D341Med (cell line): ENCODE measurements at regions not wholly inside any gene's neighbourhood (a gene's known extent, or its start where the extent isn't known, plus 50 kb on each side); places are given as distances from the start of the nearest gene placed in this dataset.

Source experiments
- DNase-seq: peaks from one replicate; pipeline ENCODE4 v3.0.0; 2012; ENCODE audit warnings: low spot score

DNA sequence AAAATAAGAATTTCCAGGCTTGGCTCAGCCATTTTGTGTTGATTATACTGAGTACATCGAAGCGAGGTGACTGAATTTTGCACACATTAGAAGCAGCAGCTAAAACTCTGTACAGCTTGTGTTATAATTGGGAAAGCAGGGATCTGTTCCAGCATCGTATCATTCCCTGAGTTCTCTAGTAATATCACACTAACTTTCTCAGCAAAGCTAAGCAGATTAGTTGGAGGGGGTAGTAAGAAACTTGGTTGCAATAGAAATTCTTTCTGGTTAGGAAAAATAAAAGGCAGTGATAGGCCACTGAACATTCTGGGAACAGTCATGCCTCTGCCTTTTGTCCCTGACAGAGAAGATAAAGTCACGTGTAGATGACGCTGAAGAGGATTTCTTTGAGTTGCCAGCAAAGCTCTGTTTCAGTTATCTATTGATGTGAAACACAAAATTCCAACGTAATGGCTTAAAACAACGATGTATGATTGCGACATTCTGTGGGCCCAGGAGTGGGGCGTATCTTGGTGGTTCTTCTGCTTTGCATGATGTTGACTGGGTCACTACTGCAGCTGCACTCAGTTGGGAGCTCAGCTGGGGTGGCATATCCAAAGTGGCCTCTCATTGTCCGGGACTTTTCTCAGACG lies 202.1 kb upstream of the MEX3C start:
- DNase-seq, result no peak

DNA sequence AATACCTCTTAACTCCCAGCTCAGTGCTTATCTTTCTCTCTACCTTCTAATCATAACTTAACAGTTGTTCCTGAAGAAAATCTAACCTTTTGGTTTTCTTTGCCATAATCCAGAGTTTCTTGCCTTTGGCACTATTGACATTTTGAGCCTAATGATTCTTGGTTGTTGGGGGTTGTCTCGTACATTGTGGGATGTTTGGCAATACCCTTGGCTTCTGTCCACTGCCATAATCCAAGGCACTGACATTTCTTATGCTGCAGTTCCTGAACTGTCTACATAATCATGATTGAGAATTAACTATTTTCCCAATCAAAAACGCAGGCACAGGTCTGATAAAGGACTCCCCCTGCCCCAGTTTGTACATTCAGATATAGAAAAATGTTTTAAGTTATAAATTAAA lies 203.2 kb upstream of the MEX3C start:
- no peak for DNase-seq

DNA sequence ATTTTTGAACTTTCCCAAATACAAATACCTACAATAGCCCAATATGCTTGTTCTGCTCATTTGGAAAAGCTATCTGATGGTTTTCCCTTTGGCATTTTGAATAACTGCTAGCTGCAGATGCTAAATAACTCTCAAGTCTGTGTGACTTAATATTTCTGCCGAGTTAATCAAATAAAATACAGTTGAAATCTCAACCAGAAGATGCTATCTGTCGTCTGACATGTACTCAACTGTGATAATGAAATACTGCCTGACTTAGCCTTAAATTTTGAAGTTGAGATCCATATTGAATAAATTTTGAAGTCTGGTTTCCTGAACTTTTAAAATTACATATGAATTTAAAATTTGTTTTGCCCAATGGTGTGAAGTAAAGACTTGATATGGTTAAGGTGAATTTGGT lies 204.4 kb upstream of the MEX3C start:
- DNase-seq, result no peak

DNA sequence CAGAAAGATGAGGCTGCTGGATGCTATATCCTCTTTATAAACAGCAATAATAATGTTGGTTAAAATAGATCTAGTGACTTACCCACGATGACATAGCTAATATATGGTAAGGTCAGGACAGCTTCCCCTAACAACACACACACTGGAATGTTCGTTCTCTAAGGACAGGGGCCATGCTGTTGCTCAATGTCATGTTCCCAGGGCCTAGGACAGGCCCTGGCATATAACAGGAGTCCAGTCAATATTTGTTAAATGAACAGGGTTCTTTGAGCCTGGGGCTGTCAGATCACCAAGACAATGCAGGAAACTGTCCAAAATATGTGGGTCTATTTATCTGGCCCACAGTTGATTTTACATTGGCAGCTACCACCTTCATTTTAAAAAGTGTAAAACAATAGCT lies 207.1 kb upstream of the MEX3C start:
- DNase-seq, result no peak

DNA sequence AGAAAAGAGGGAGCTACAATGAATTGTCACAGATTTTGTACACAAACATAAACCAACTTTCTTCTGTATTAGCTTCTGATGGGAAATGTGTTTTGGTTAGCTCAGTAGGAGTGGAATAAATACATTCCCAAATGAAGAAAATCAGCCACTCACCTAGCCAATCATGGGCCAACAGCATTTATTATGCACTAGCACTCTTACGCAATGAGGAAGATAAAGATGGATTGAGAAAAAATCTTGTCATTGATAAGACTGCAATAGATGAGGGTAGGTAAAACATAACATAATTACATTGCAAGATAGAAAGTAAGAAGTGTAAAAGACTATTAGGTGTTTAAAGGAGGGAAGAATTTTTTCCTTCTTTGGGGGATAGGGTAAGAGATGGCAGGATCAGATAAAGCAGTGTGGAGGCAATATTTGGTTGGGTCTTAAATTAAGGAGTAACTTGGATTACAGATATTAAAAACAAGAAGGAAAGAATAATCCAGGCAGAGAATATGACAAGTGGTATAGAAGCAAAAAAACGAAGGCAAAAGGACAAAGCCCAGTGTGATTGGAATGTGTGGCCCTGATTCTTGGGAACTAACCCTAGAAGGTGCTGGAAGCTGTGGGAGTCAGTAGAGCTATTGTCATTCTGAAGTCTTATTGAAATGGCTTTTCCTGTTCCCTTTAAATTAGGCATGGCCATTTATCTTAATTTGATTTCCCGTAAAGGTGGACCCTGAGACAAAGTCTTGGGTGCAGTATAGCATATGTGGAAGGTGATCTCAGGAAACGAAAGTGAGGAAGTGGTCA lies 208.4 kb upstream of the MEX3C start:
- no peak for DNase-seq

DNA sequence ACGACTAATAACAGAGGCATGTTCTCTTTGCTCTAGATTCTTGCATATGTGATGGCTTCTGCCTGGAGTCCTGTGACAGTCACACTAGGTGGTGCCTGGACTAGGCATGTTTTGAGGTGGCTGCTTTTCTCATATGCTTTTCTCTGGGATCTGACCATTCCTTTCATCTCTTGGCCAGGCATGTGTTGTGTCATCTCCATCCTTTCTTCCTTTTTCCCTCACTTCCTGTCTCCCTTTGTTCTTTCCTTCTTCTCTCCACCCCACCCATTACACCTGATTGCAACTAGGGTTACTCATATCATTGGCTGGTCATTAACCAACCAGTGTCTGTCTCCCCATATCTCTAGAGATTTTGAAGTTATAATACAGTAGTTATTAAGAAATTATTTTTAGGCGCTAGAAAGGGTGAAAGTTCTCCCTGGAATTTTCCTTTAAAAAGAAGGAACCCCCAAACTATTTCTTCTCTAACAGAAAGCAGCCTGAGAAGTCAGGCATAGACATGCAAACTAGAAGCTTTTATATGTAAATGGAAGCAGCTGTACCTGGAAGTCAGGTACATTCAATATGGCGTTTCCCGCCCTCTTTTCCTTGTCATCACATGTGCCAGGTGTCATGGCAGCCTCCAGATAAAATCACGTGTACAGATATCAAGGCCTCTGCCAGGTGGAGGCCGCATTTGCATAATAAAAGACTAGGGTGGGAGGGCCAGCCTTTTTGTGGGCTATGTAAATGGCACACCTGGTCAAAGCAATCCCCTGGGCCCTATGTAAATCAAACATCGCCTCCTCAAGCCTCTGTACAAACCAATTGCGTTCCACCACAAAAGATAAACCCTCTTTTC lies 220.4 kb upstream of the MEX3C start:
- no peak for DNase-seq

DNA sequence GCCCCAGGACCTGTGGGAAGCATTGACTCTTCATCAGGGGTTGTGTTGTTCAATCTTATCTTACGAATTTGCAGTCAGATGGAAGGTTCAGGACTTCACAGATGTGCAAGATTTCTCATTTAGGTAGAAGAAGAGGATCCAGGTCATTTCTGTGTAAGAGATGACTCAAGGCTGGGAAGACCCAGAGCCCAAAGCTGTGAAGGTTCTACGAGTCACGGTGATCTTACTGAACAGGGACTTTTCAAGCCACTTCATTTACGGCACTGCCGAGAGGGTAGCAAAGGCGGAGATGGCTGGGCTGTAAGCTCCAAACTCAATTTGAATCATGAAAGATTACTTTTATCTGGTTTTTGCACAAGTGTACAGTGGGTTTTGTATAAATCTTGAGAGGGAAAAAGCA lies 228.0 kb upstream of the MEX3C start:
- DNase-seq, result no peak

DNA sequence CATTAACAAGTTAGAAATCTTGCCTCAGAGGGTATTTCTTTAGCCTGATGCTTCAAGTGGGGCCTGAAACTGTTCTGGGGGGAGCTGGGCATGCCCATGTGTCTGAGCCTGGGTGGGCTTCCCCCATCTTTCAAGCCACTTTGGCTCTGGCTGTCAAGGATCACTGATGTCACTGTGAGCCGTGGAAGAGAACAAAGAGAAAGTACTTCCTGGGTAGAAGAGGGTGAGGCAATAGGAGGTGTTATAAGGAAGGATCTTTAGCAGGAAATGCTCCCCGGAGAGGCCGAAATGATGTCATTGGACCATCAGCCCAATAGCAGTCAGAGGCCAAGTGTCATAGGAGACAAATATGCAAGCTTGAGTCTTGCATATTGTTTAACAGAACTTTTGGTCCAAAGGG lies 228.4 kb upstream of the MEX3C start:
- no peak for DNase-seq

DNA sequence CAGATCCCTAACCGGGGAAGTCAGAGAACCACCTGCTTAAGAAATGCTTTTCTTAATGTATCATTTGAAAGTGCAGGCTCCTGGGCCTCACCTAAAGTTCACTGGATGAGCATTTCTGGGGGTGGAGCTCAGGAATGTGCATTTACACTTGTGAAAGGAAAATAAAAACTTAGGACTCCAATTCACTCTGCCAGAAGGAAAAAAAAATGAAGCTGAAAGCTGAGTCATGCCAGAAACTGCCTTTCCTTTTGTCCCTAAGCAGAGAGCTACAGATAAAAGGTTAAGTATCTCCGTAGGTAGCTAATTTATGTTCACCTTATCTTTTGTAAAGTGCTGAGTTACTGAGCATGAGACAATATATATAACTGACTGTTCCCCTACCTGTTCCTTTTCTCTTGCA lies 229.5 kb upstream of the MEX3C start:
- no peak for DNase-seq

DNA sequence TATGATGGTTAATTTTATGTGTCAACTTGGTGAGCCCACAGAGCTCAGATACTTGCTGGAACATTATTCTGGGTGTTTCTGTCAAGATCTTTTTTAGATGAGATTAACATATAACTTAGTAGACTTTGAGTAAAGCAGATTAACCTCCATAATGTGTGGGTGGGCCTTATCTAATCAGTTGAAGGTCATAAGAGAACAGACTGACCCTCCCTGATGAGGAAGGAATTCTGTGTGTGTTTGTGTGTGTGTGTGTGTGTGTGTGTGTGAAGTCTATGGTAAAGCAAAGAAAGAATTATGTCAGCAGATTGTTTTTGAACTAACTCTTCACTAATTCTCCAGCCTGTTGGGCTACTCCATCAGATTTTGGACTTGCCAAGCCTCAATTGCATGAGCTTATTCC lies 232.2 kb upstream of the MEX3C start:
- no peak for DNase-seq

DNA sequence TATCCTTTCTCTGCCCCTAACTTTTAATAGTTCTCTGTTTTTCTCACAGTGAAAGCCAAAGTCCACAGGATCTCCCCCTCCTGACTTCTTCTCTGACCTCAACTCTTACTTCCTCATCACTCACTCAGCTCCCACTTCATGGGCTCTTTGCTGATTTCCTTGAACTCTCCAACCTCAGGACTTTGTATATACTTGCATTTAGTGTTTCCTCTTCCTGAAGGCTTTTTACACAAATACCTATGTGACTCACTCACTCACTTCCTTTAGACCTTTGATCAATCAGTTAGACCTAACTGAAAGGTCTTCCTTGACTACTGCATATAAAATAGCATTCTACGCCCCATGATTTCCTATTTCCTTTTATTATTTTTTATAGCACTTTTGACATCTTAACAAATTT lies 233.1 kb upstream of the MEX3C start:
- DNase-seq, result no peak

DNA sequence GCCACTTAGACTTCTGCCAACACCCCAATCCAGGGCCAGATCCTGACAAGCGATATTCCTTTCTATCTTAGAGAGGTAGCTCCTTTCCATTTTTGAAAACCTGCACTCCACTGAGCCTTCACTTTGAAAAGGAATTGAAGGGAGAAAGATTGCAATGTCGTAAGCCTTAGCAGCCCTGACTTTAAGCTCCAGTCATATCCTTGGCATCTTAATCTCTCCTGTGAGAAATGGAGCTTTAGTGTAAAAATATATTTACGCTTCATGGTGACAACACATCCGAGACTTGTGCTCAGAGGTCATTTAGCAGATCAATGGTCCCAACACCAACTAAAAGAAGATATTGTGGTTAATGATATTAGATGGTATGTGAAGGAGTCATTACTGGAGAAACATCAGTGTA lies 235.8 kb upstream of the MEX3C start:
- no peak for DNase-seq

DNA sequence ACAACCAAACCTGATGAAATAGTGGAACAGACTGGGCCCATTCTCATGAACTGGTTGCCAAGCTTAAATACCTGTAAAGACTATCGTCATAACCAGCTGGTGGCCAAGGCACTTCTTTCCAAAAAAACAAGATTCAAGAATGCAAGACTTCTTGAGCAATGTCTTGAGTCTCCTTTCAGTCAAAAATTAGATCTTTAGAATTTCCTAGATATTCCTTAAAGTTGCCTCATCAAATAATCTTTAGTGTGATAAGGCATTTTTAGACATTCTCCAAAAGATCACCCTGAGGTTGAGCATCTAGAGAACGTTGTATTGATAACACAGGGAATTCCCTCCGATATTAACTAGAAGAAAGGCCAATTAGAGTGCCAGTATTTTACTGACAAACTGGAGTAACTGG lies 236.4 kb upstream of the MEX3C start:
- DNase-seq, result no peak

DNA sequence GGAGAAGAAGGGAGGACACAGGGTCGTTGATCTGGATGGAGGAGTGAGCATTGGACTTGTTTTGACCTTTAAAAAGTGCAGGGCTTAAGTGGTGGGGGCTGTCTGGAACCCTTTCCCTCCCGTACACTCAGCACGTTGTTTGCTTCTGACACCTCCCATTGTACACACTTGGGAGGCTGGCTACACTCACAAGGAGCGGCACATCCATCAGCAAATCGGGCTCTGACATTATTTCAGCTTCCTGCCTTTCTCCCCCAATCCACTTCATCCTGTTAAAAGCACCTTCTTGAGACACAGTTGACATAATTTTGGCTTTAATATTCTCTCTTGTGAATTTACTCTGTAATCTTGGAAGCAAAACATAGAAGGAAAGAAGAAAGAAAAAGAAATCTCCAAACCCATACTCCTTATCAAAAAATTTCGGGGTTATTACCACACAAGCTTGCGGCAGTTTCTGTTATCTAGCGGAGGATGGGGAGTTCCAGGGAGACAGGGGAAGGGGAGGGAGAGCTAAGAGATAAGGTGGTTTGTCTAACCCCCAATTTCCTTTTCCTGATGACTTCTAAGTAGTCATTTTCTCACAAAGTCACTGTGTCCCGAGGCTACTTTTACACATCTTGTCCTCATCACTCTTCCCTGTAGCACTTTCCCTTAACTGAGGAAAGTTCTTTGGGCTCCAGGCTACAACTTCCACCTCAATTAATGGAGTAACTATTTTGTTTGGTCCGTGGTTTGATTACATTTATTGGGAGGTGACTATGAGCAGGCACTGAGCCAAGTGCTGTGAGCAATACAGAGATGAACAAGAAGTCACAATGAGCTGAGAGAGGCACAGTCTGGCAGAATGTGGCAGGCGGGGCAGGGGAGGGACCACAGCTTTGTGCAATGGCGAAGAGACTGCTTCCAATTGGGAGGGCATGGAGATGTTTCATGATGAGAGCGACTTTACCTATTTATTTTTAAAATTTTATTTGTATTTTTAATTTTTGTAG lies 240.1 kb upstream of the MEX3C start:
- DNase-seq, result no peak

DNA sequence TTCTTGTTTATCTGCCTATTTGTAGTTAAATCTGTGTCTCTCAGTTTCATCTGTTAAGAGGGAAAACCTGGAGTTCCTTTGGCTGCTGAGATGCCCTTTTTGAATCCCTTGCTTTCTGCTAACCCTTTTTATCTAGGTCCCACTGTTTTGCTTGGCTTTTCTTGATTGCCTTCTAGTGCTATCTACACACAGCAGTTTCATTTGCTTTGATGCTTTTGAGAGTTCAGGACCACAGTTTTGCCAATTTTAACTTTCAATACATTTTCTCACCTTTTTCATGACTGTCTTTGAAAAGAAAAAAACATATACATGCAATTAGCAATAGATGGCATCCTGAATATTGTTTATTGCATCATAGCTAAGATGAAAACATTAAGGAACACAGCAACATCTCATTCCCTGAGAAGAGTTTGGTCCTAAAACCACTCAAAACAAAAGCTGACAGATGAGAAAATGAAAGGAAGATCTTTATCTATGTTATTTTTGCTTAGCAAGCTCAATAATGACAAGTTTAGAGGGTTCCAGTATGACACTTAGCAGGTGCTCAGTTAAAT lies 241.4 kb upstream of the MEX3C start:
- no peak for DNase-seq

DNA sequence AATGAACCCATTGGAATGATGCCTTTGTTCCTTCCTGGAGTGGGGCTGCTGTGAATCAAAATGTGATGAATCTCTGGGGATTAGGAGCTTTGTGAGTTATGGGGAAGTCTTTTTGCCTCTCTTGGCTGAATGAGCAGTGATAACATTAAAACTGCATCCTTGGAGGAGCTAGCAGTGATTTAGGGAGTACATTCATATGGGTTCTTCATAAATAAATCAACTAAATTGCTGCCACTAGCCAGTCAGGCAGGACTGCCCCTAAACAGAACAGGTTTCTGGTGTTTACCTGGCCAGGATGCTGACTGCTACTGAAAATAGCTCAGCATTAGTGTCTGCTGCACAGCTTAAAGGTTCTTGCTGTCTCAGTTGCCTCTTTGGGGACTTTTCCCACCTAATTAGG lies 244.5 kb upstream of the MEX3C start:
- no peak for DNase-seq

DNA sequence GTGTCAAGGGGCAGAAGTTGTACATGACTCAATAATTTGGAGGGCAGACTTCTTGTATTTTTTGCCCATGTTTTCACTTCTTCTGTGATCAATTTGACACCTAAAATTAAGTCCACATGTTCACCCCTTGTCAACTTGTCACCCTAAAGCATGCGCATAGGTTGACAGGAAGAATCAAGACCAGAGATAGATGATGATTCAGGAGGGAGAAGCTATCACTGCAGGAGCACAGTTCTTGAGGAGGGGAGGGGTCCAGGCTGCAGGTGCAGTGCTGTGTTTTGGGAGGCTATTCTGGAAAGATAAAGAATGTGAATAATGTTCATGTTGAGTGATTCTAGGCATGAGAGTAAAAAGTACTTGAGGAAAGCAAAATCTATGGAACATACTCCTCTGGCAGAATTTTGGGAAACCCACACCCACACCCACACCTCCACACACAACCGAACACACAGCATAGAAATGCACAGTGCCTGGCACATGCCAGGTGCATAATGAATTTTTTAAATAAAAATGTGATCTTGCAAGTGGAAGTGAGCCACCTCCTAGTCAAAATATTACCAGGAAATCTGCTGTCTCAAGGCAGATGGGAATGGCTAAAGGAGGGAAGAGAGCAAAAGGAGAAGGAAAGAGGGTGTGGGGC lies 249.2 kb upstream of the MEX3C start:
- no peak for DNase-seq

DNA sequence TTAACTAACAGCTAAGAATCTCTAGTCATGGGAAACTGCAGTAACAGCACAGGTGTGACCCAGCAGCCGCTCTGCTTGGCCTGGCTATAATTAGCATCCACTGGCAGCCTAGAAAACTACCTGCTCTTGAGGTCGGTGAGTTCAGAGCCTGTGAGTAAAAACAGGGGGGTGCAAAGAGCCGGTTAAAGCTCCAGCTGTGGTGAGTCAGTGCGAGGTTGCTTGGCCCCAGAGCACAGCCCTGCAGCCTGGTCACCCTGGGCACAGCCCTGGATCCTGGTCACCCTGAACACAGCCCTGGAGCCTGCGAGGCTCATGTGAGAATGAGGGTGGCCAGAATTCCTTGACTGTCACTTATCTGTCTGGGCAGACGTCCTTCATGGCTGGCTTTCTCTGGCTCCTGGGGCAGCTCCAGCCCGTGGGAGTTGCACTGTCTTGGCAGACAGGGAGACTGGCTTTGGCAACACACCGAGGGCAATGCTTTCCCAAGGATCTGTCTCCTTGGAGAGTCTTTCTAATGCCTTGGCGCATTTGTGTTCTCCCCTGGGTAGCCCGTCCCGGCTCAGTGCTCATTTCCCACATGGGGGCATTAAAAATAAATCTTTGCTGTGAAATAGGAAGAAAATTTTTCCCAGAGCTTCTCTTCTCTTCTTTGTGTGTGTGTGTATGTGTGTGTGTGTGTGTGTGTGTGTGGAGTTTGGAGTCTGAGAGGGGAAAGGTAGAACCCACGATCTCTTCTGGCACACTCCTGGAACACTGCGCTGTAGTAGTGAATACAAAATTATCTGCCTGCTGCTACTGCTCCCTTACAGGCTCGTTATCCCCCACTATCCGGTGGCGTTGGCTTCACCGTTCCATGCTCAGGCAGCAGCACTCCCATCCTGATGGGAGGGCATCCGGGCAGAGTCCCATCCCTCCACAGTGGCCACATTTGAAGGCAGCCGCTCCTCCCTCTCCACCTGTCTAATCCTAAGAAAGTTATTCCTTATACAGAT lies 250.2 kb upstream of the MEX3C start:
- DNase-seq, result no peak

DNA sequence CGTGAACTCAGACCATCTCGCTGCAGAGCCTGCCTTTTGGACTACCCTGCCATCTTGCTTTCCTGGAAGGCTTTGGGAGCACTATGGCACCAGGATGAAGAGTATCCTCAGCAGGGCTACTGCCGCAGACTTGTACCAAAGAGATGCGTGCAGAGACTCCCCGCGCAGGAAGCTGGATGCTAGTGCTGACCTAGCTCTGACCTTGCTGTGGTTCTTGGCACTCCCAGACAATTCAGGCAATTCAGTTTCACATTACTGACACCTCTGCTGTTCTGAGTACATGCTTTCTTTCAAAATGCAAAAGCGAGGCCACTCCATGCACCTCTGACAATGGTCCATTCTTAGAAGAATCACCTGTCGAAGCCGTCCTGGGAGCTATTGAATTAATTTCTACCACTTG lies 251.5 kb upstream of the MEX3C start:
- DNase-seq, result no peak

DNA sequence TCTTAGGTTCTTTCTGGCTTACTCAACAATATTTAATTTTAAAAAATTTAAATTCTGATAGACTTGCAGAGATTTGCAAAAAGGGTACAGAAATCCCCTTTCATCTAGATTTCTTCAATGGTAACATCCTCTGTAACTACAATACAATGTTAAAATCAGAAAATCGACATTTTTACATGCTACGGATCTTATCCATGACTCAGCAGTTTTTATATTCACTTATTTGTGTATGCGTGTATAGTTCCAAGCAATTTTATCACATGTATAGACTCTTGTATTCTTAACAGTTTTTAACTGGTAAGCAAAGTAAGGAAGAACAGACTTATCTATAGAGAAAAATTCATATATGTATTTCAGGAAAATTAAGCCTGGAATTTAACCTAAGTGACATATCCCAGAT lies 256.1 kb upstream of the MEX3C start:
- no peak for DNase-seq
